Sigmoid colon (tissue), 6 donors: ENCODE measurements at regions not wholly inside any gene's neighbourhood (a gene's known extent, or its start where the extent isn't known, plus 50 kb on each side); places are given as distances from the start of the nearest gene placed in this dataset.
"Not testable (repeated sequence)": the region's sequence is repeated elsewhere in the genome, so short reads cannot be mapped to it uniquely, and the experiment has no call there.

Experiments used
- DNase-seq: peaks from one replicate; pipeline ENCODE4 v3.0.0-alpha.2; 2019
- H3K27ac ChIP-seq, 4 donors: fragments of 200-600 bp; sonication (generic); one replicate each; pipeline ENCODE4 v1.5.1; 2016 to 2019; ENCODE audit warnings: mild to moderate bottlenecking in 1 of 4
- H3K27me3 ChIP-seq, 3 donors: fragments of 200-600 bp; sonication (generic); one replicate each; pipeline ENCODE4 v1.5.1; 2019; ENCODE audit warnings: mild to moderate bottlenecking in 1 of 3
- H3K36me3 ChIP-seq, 4 donors: fragments of 200-600 bp; sonication (generic); one replicate each; pipeline ENCODE4 v1.5.1; 2016 to 2019
- H3K4me1 ChIP-seq, 4 donors: fragments of 200-600 bp; sonication (generic); one replicate each; pipeline ENCODE4 v1.5.1; 2017 to 2019
- H3K4me3 ChIP-seq, 4 donors: fragments of 200-600 bp; sonication (generic); one replicate each; pipeline ENCODE4 v1.5.1; 2017 to 2019; ENCODE audit warnings: mild to moderate bottlenecking in 2 of 4, moderate library complexity in 1 of 4
- H3K9me3 ChIP-seq, 4 donors: fragments of 200-600 bp in 3 of 4; sonication (generic) in 3 of 4; one replicate each; pipeline versions ENCODE4 v1.5.1 to v1.6.1; 2013 to 2019
- EP300 ChIP-seq, 4 donors: sonication (generic); formaldehyde crosslinking; IDR thresholded peaks; one replicate each; pipeline ENCODE4 v1.6.1; 2017; ENCODE audit warnings: antibody characterized with exemption in 4 of 4
- POLR2A ChIP-seq, 2 donors: fragments of 450-650 bp; IDR thresholded peaks; one replicate each; pipeline ENCODE4 v1.6.1; 2016; ENCODE audit warnings: antibody characterized with exemption in 2 of 2, mild to moderate bottlenecking in 2 of 2, moderate library complexity in 2 of 2
- POLR2AphosphoS5 ChIP-seq, 4 donors: sonication (generic); formaldehyde crosslinking; IDR thresholded peaks; one replicate each; pipeline ENCODE4 v1.6.1; 2017; ENCODE audit warnings: antibody characterized with exemption in 4 of 4
- WGBS, 2 donors: extraction: QIAGEN DNeasy Blood & Tissue Kit; methylation state at CpG; one replicate each; pipeline ENCODE4 v1.1.7; 2013; 5-methylcytosine and 5-hydroxymethylcytosine counted together
- intact Hi-C: fragments of 100-400 bp; cut with DNase I; formaldehyde crosslinking; loops from one replicate; pipeline ENCODE4 v1.15.1; 2023
- TF ChIP-seq, protein P1 (sequence below), 4 experiments: fragments of 450-650 bp in 3 of 4; fragments of 200-600 bp in 1 of 4; IDR thresholded peaks; one replicate each; pipeline ENCODE4 v1.5.1; 2016 to 2019; ENCODE audit warnings: antibody characterized with exemption in 4 of 4, mild to moderate bottlenecking in 3 of 4, moderate library complexity in 2 of 4
- donor health status: healthy with polysubstance abuse.
- donor health status: healthy.

DNA sequence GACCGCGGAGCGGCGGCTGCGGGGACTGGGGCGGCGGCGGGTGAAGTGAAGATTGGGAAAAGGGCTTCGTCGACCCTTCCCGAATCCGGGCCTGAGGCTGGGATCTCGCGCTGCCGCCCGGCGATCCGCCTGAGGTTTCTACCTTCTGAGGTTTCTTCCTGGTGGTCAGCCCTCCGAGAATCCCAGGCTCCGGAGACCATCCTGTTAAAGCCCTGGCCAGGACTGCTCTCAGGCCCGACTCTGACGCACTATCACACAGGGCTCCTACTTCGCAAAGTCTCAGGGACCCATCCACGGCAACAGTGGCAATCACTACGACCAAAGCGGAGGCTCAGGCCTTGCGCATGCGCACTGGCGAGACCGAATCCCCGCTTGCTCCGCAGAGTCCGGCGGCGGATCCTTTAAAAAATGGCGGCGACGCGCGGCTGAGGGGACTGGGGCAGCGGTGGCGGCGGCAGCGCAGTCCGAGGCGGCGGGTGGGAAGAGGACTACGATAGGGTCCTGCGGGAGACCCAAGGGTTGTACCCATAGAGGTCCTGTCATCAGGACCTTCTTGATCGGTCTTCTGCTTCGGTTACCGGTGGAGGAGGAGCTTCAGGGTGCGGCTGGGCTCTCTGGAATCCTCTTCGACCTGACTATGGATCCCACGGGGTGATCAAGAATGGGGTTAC lies 157.2 kb upstream of the ZNF337 start:
- peaks cover 0 to 23% (median 17%) of the 10 kb centered on the region in 4 donors for H3K4me1 ChIP-seq
- H3K9me3 ChIP-seq, H3K27me3 ChIP-seq, H3K36me3 ChIP-seq, intact Hi-C loops: not testable (repeated sequence)
- WGBS, 2 donors = 5% methylated on average over 55 of the region's 55 CpGs
- peak in 3 of 4 donors; percentile 55 to 66 (median 63) for TF ChIP-seq POLR2AphosphoS5 (IDR thresholded peaks at IDR 0.05)
- H3K27ac ChIP-seq = peak overlapping the region; percentile 69 to 82 (median 76)
- H3K4me3 ChIP-seq = peak overlapping the region; percentile 50 to 69 (median 57)
- DNase-seq = peak; percentile 95

- Histone ChIP-seq H3K27ac (peak overlapping the region; percentile 69 to 82 (median 76)), H3K4me1 (peaks cover 0 to 19% (median 11%) of the 10 kb centered on the region in 4 donors), H3K4me3 (peak overlapping the region; percentile 50 to 69 (median 57))
- 55 to 72% methylated on average over 31 of the region's 31 CpGs for WGBS, 2 donors
- intact Hi-C loops, H3K27me3 ChIP-seq, H3K9me3 ChIP-seq, H3K36me3 ChIP-seq: not testable (repeated sequence)
- DNase-seq = peak; percentile 55
Observed at GRCh38 chr20:25852968-25853717, 156.5 kb upstream of the ZNF337 start.

DNA sequence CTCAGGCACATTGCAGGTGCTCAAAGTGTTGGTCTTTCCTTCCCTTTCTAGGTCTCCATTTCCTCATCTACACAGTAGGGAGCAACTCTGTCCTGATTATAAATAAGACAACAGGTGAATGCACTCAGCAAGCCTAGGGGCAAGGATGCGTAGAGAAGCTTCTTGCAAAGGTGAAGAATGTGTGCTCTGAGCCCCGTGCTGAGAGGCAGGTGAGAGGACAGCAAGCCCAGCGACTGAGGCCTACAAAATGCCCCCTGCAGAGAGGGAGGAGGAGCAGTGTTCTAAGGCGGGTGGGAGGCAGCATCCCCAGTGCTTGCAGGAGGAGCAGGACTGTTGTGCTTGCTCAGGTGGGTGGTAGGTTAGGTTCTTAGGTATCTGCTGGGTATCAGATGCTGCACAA lies 153.5 kb upstream of the ZNF337 start:
- H3K9me3 ChIP-seq, H3K27ac ChIP-seq, H3K36me3 ChIP-seq, H3K4me3 ChIP-seq, intact Hi-C loops, H3K27me3 ChIP-seq: not testable (repeated sequence)
- peak; percentile 42 for DNase-seq
- peaks cover 0 to 15% (median 7%) of the 10 kb centered on the region in 4 donors for H3K4me1 ChIP-seq
- 69 to 78% methylated on average over 4 of the region's 4 CpGs for WGBS, 2 donors

DNA sequence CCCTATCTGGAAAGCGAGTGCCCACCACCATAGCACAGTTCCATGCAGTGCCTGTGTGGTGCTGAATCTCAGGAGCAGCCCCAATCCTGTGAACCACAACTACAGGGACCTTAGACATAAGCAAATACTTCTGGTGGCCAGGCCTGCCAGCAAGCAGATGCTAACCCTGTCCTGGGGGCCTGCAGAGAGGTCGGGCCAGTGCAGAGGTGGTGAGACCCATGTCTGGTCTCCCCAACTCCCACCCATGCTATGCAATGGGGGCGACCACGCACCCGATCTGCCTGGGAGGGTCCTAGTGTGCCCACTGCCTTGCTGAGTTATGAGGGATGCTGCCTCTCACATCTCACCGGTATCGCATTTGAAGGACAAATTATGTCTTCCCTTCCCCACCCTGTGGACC lies 151.6 kb upstream of the ZNF337 start:
- H3K4me3 ChIP-seq = no peak overlapping the region

GRCh38 chr20:25844640-25845039 lies 148.0 kb upstream of the ZNF337 start:
- no CpG with 5 or more reads among the region's 9 CpGs for WGBS, 2 donors
- H3K27me3 ChIP-seq, intact Hi-C loops: not testable (repeated sequence)

More for the DNA sequence above, 151.6 kb upstream of the ZNF337 start:
- Histone ChIP-seq H3K4me1 (peaks cover 0 to 15% (median 7%) of the 10 kb centered on the region in 4 donors), H3K27me3 (no peaks in the 10 kb centered on the region), H3K36me3 (no peaks in the 10 kb centered on the region), H3K9me3 (no peaks in the 10 kb centered on the region), H3K27ac (no peak overlapping the region)
- intact Hi-C loops = no loop called here
- DNase-seq = peak; percentile 37
- WGBS, 2 donors = 92 to 93% methylated on average over 7 of the region's 7 CpGs
- TF ChIP-seq, protein P1, sequence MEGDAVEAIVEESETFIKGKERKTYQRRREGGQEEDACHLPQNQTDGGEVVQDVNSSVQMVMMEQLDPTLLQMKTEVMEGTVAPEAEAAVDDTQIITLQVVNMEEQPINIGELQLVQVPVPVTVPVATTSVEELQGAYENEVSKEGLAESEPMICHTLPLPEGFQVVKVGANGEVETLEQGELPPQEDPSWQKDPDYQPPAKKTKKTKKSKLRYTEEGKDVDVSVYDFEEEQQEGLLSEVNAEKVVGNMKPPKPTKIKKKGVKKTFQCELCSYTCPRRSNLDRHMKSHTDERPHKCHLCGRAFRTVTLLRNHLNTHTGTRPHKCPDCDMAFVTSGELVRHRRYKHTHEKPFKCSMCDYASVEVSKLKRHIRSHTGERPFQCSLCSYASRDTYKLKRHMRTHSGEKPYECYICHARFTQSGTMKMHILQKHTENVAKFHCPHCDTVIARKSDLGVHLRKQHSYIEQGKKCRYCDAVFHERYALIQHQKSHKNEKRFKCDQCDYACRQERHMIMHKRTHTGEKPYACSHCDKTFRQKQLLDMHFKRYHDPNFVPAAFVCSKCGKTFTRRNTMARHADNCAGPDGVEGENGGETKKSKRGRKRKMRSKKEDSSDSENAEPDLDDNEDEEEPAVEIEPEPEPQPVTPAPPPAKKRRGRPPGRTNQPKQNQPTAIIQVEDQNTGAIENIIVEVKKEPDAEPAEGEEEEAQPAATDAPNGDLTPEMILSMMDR (IDR thresholded peaks at IDR 0.05) = no peak
- no peak for TF ChIP-seq POLR2A (IDR thresholded peaks at IDR 0.05)
- no peak for TF ChIP-seq EP300 (IDR thresholded peaks at IDR 0.05)
- TF ChIP-seq POLR2AphosphoS5 (IDR thresholded peaks at IDR 0.05) = no peak

DNA sequence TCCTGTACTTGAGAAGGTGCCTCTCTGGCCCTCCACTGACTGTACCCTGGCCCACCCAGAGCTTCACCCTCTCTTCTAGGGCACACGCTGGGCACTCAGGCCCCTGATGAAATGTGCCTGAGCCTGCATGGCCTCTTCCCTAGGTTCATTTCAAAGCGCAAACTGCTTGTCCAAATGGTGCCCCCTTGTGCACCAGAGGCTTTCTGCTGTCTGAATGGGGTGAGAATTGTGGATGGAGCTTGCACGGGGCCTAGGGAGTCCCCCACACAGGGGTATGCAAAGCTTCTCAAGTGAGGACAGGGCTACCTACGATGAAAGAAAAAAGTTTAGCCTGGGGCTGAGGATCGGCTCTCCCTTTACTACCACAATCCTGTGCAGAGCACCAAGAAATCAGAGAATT lies 116.9 kb upstream of the ZNF337 start:
- H3K4me3 ChIP-seq, H3K9me3 ChIP-seq, H3K4me1 ChIP-seq, H3K27ac ChIP-seq, H3K27me3 ChIP-seq, intact Hi-C loops, DNase-seq, H3K36me3 ChIP-seq: not testable (repeated sequence)
- WGBS, 2 donors = no CpG with 5 or more reads among the region's 5 CpGs

More at GRCh38 chr20:25844640-25845039, 148.0 kb upstream of the ZNF337 start:
- not testable (repeated sequence) for DNase-seq, H3K9me3 ChIP-seq, H3K4me1 ChIP-seq, H3K36me3 ChIP-seq, H3K4me3 ChIP-seq
- peak overlapping the region in 1 of 4 donors; percentile 14 for H3K27ac ChIP-seq

DNA sequence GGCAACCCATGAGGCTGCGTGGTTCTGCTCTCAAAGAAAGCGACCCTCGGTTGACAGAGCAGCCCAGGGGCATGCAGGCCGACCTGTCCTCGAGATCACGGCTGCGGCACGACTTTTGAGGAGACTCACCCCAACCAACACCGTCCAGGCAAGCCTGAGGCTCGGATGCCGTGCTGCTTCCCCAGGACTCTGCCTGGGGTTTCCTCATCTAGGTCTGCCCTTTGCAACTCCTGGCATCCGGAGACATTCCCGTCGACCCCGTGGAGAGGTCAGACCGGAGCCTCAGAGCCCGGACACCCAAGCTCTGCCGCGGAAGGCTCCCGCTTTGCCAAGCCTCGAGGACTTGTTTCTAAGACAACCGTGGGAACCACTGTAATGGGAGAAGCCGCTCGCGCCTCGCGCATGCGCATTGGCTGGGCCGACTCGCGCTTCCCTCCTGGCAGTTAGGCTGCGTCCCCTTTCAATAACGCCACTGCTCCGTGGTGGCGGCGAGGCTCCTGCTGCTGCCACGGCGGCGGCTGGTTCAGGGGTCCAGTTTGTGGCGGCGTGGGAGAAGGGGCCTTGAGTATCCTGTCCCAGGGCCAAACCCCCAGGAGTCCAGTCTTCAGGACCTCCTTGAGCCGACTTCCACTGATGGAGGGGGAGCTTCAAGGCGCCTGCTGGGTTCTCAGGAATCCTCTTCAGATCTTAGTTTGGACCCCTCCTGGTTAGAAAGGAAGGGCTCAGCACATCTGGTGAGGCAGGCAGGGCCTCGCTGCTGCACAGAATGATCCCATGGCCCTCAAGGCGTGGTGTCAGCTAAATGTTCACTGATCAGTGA lies 101.7 kb upstream of the ZNF337 start:
- H3K4me1 ChIP-seq, H3K36me3 ChIP-seq, H3K27me3 ChIP-seq, H3K27ac ChIP-seq, intact Hi-C loops, DNase-seq, H3K4me3 ChIP-seq, H3K9me3 ChIP-seq: not testable (repeated sequence)
- no CpG with 5 or more reads among the region's 45 CpGs for WGBS, 2 donors

GRCh38 chr20:25797062-25797461 lies 100.4 kb upstream of the ZNF337 start:
- H3K4me1 ChIP-seq, H3K27me3 ChIP-seq, intact Hi-C loops, H3K27ac ChIP-seq, DNase-seq, H3K4me3 ChIP-seq, H3K9me3 ChIP-seq, H3K36me3 ChIP-seq: not testable (repeated sequence)
- no CpG with 5 or more reads among the region's 10 CpGs for WGBS, 2 donors

GRCh38 chr20:25777241-25777640 lies 80.6 kb upstream of the ZNF337 start:
- H3K4me3 ChIP-seq, intact Hi-C loops, DNase-seq, H3K9me3 ChIP-seq, H3K36me3 ChIP-seq, H3K27ac ChIP-seq, H3K27me3 ChIP-seq, H3K4me1 ChIP-seq: not testable (repeated sequence)
- WGBS, 2 donors = 75 to 85% methylated on average over 3 of the region's 3 CpGs

GRCh38 chr20:25774711-25775110 lies 78.1 kb upstream of the ZNF337 start:
- H3K4me3 ChIP-seq, intact Hi-C loops, H3K27ac ChIP-seq, H3K9me3 ChIP-seq, H3K36me3 ChIP-seq, DNase-seq, H3K4me1 ChIP-seq, H3K27me3 ChIP-seq: not testable (repeated sequence)
- 91 to 92% methylated on average over 24 of the region's 24 CpGs for WGBS, 2 donors

DNA sequence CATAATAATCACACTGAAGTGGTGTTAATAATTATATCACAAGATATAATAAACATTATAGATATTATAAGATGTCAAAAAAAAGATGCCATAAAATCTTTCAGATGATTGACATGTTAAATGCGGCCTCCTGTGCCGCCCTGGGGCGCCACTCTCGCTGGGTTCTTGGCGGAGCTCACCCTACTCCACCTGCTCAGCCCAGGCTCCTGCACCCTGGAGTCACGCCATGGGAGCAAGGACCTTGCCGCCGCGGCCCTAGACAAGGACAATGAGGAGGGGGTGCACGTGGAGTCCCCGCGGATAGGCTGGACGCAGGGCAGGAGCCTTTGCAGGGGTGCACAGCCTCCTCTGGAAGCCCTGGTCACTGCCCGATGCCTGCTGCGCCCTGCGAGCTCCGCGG lies 77.5 kb upstream of the ZNF337 start:
- intact Hi-C loops, H3K9me3 ChIP-seq, H3K27ac ChIP-seq, DNase-seq, H3K27me3 ChIP-seq, H3K4me3 ChIP-seq, H3K4me1 ChIP-seq, H3K36me3 ChIP-seq: not testable (repeated sequence)
- whole genome bisulfite sequencing, 2 donors = 92 to 94% methylated on average over 14 to 15 of the region's 18 CpGs
